Neural cell (in vitro differentiated cells): ENCODE measurements at regions not wholly inside any gene's neighbourhood (a gene's known extent, or its start where the extent isn't known, plus 50 kb on each side); places are given as distances from the start of the nearest gene placed in this dataset.

ENCODE experiments used
- H2AFZ ChIP-seq: fragments of 200-600, 300-800 bp; sonication (generic), shearing (Covaris generic); 2 replicates; pipeline ENCODE4 v1.6.0; 2014; ENCODE audit warnings: low read depth, mild to moderate bottlenecking, antibody characterized with exemption, low read length, moderate library complexity
- H3F3A ChIP-seq: fragments of 200-600 bp; shearing (Covaris generic); 2 replicates; pipeline ENCODE4 v1.6.1; 2016; ENCODE audit warnings: mild to moderate bottlenecking, moderate library complexity, mixed read lengths, antibody characterized with exemption, low read length; ENCODE audit not compliant: insufficient read depth, poor library complexity, severe bottlenecking
- H3K27ac ChIP-seq: fragments of 200-600, 300-800 bp; sonication (generic), shearing (Covaris generic); 2 replicates; pipeline ENCODE4 v1.5.1; 2014; ENCODE audit warnings: mild to moderate bottlenecking, low read length, moderate library complexity
- H3K27me3 ChIP-seq: fragments of 300-800, 200-600 bp; sonication (generic), shearing (Covaris generic); 2 replicates; pipeline ENCODE4 v1.6.0; 2014; ENCODE audit warnings: mild to moderate bottlenecking, low read depth, low read length, moderate library complexity; ENCODE audit not compliant: insufficient read depth
- H3K36me3 ChIP-seq: fragments of 300-800, 200-600 bp; sonication (generic), shearing (Covaris generic); 2 replicates; pipeline ENCODE4 v1.5.1; 2014; ENCODE audit warnings: mild to moderate bottlenecking, antibody characterized with exemption, low read length, moderate library complexity; ENCODE audit not compliant: insufficient read depth
- H3K4me2 ChIP-seq: fragments of 300-800, 200-600 bp; sonication (generic), shearing (Covaris generic); 2 replicates; pipeline ENCODE4 v1.6.0; 2014; ENCODE audit warnings: mild to moderate bottlenecking, low read length
- H3K4me3 ChIP-seq: fragments of 300-800, 200-600 bp; sonication (generic), shearing (Covaris generic); 2 replicates; pipeline ENCODE4 v1.5.1; 2014; ENCODE audit warnings: mild to moderate bottlenecking, low read length, moderate library complexity
- H3K79me2 ChIP-seq: fragments of 200-600 bp; shearing (Covaris generic); replicated peaks from 2 replicates; pipeline ENCODE4 v1.6.0; 2014; ENCODE audit warnings: mild to moderate bottlenecking, low read length, moderate library complexity; ENCODE audit not compliant: insufficient read depth
- H3K9ac ChIP-seq: fragments of 300-800, 200-600 bp; sonication (generic), shearing (Covaris generic); 2 replicates; pipeline ENCODE4 v1.6.1; 2016; ENCODE audit warnings: mild to moderate bottlenecking, low read length, mixed read lengths
- H3K9me2 ChIP-seq: fragments of 200-600 bp; shearing (Covaris generic); 2 replicates; pipeline ENCODE4 v1.6.1; 2016; ENCODE audit warnings: mild to moderate bottlenecking, low read length, mixed read lengths; ENCODE audit not compliant: insufficient read depth
- H3K9me3 ChIP-seq: fragments of 200-600, 300-800 bp; sonication (generic), shearing (Covaris generic); 2 replicates; pipeline ENCODE4 v1.6.1; 2016; ENCODE audit warnings: mild to moderate bottlenecking, mixed run types, low read length, moderate library complexity, mixed read lengths
- H4K20me1 ChIP-seq: fragments of 200-600 bp; shearing (Covaris generic); 2 replicates; pipeline ENCODE4 v1.6.1; 2016; ENCODE audit warnings: mild to moderate bottlenecking, mixed run types; ENCODE audit not compliant: insufficient read depth
- CTCF ChIP-seq: fragments of 450-650 bp; IDR thresholded peaks from 2 replicates; pipeline ENCODE4 v1.5.1; 2014; ENCODE audit warnings: antibody characterized with exemption, mild to moderate bottlenecking, moderate library complexity; ENCODE audit not compliant: poor library complexity, severe bottlenecking
- EP300 ChIP-seq: fragments of 450-650 bp; conservative IDR thresholded peaks from 2 replicates; pipeline ENCODE4 v1.6.1; 2014; ENCODE audit warnings: antibody characterized with exemption, mild to moderate bottlenecking, moderate library complexity; ENCODE audit not compliant: poor library complexity, severe bottlenecking
- EZH2 ChIP-seq: fragments of 200-600, 300-800 bp; shearing (Covaris generic), sonication (generic); IDR thresholded peaks from 2 replicates; pipeline ENCODE4 v1.6.1; 2014; ENCODE audit warnings: antibody characterized with exemption, low read length, borderline replicate concordance, mild to moderate bottlenecking; ENCODE audit not compliant: insufficient read depth, poor library complexity, severe bottlenecking
- MXI1 ChIP-seq: fragments of 450-650 bp; conservative IDR thresholded peaks from 2 replicates; pipeline ENCODE4 v1.6.1; 2014; ENCODE audit warnings: antibody characterized with exemption, mild to moderate bottlenecking; ENCODE audit not compliant: poor library complexity, severe bottlenecking
- POLR2AphosphoS5 ChIP-seq: IDR thresholded peaks from 2 replicates; pipeline ENCODE4 v1.6.1; 2012
- RAD21 ChIP-seq: fragments of 450-650 bp; conservative IDR thresholded peaks from 2 replicates; pipeline ENCODE4 v1.6.1; 2014; ENCODE audit warnings: antibody characterized with exemption, mild to moderate bottlenecking, moderate library complexity
- REST ChIP-seq: IDR thresholded peaks from 2 replicates; pipeline ENCODE4 v1.6.1; 2012; ENCODE audit warnings: borderline replicate concordance
- SMC3 ChIP-seq: fragments of 450-650 bp; conservative IDR thresholded peaks from 2 replicates; pipeline ENCODE4 v1.6.1; 2014; ENCODE audit warnings: antibody characterized with exemption, mild to moderate bottlenecking, moderate library complexity; ENCODE audit not compliant: poor library complexity
- TAF1 ChIP-seq: IDR thresholded peaks from 2 replicates; pipeline ENCODE4 v1.6.1; 2012; ENCODE audit warnings: low read depth

GRCh38 chr2:47631306-47631705 lies 60.5 kb upstream of the KCNK12 start:
- H3K9me2 ChIP-seq: no peaks in the 10 kb centered on the region
- H3K27me3 ChIP-seq: no peaks in the 10 kb centered on the region
- TF ChIP-seq CTCF: no peak
- no peak for TF ChIP-seq EP300
- no peak for TF ChIP-seq RAD21
- TF ChIP-seq POLR2AphosphoS5: no peak
- no peak for TF ChIP-seq EZH2
- no peak for TF ChIP-seq REST
- TF ChIP-seq TAF1: no peak
- TF ChIP-seq SMC3: no peak
- TF ChIP-seq MXI1: no peak
- no peaks in the 10 kb centered on the region for H3F3A ChIP-seq
- no peaks in the 10 kb centered on the region for H4K20me1 ChIP-seq
- no peak overlapping the region for H3K4me3 ChIP-seq
- no peaks in the 10 kb centered on the region for H3K36me3 ChIP-seq
- no peak overlapping the region for H3K9ac ChIP-seq
- H3K4me2 ChIP-seq: no peak overlapping the region
- H3K9me3 ChIP-seq: no peaks in the 10 kb centered on the region
- H3K79me2 ChIP-seq: no peaks in the 10 kb centered on the region
- H2AFZ ChIP-seq: no peak overlapping the region
- H3K27ac ChIP-seq: no peak overlapping the region

- Histone ChIP-seq H3K4me2 (no peak overlapping the region), H3K9me3 (no peaks in the 10 kb centered on the region), H3K9ac (no peak overlapping the region), H3K9me2 (no peaks in the 10 kb centered on the region), H3K79me2 (no peaks in the 10 kb centered on the region), H4K20me1 (no peaks in the 10 kb centered on the region), H3F3A (no peaks in the 10 kb centered on the region), H3K4me3 (no peak overlapping the region), H3K27me3 (no peaks in the 10 kb centered on the region), H3K36me3 (no peaks in the 10 kb centered on the region), H2AFZ (no peak overlapping the region), H3K27ac (no peak overlapping the region)
- no peak for TF ChIP-seq CTCF
Measured at GRCh38 chr2:47629501-47630460, 59.0 kb upstream of the KCNK12 start.
